ENCODE measurements at regions not wholly inside any gene's neighbourhood (a gene's known extent, or its start where the extent isn't known, plus 50 kb on each side); places are given as distances from the start of the nearest gene placed in this dataset.

- ATAC-seq = no peak
- 69% methylated on average over 2 of the region's 2 CpGs for WGBS (ENCODE audit: low lambda C conversion rate)
Observed at GRCh38 chr17:53765129-53765528, 57.6 kb upstream of the KIF2B start.

More at GRCh38 chr17:53765129-53765528, 57.6 kb upstream of the KIF2B start:
- POLR2A ChIA-PET = no interaction called here
- FAIRE-seq (no peak), DNase-seq (ENCODE audit: low spot score) (no peak)
- H4K20me1 ChIP-seq (ENCODE audit: insufficient read depth, low read length) = no peaks in the 10 kb centered on the region
- no peak overlapping the region for H3K27ac ChIP-seq (ENCODE audit: extremely low read length, insufficient read depth, low read length)
- no peaks in the 10 kb centered on the region for H3K79me2 ChIP-seq (ENCODE audit: insufficient read depth, low read length)
- no peak overlapping the region for H3K9ac ChIP-seq (ENCODE audit: insufficient read depth, low read depth, low read length)
- CTCF ChIA-PET (ENCODE audit: low intra/inter-chr PET ratio, low total read pairs) = no interaction called here
- H3K9me3 ChIP-seq (ENCODE audit: low read length) = peaks cover 71% of the 10 kb centered on the region
- no TSS peak for BruUV-seq (replicated peaks)
- in situ Hi-C loops (cut with HindIII; ENCODE audit: extremely low pct_ligation_motif_present, low pct_unique_long_range_greater_than_20kb) (no loop called here), intact Hi-C loops (cut with micrococcal nuclease; ENCODE audit: unreplicated experiment) (no loop called here)
- no peaks in the 10 kb centered on the region for H3K36me3 ChIP-seq (replicated peaks in 1 of 2; ENCODE audit: control insufficient read depth in 1 of 2, insufficient read depth in 2 of 2, low read length in 2 of 2)
- no peaks in the 10 kb centered on the region for H3K27me3 ChIP-seq (ENCODE audit: control insufficient read depth in 1 of 2, insufficient read depth in 2 of 2, low read length in 2 of 2)
- H3K4me2 ChIP-seq (ENCODE audit: low read depth, low read length) = no peak overlapping the region
- no peak for TF ChIP-seq ZNF75D (CRISPR knock-in tag; IDR thresholded peaks at IDR 0.05; ENCODE audit: borderline replicate concordance)
- TF ChIP-seq ZBTB8A (CRISPR knock-in tag; IDR thresholded peaks at IDR 0.05; ENCODE audit: borderline replicate concordance, low read depth) = no peak
- no peak for TF ChIP-seq CBX1 (IDR thresholded peaks at IDR 0.05; ENCODE audit: low read depth)
- TF ChIP-seq FOXC1 (CRISPR knock-in tag; IDR thresholded peaks at IDR 0.05; ENCODE audit: borderline replicate concordance) = no peak
- TF ChIP-seq ZNF496 (CRISPR knock-in tag; IDR thresholded peaks at IDR 0.05; ENCODE audit: insufficient replicate concordance) = no peak
- TF ChIP-seq, protein P1, sequence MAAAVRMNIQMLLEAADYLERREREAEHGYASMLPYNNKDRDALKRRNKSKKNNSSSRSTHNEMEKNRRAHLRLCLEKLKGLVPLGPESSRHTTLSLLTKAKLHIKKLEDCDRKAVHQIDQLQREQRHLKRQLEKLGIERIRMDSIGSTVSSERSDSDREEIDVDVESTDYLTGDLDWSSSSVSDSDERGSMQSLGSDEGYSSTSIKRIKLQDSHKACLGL (CRISPR knock-in tag; IDR thresholded peaks at IDR 0.05) = no peak
- TF ChIP-seq, protein P2, sequence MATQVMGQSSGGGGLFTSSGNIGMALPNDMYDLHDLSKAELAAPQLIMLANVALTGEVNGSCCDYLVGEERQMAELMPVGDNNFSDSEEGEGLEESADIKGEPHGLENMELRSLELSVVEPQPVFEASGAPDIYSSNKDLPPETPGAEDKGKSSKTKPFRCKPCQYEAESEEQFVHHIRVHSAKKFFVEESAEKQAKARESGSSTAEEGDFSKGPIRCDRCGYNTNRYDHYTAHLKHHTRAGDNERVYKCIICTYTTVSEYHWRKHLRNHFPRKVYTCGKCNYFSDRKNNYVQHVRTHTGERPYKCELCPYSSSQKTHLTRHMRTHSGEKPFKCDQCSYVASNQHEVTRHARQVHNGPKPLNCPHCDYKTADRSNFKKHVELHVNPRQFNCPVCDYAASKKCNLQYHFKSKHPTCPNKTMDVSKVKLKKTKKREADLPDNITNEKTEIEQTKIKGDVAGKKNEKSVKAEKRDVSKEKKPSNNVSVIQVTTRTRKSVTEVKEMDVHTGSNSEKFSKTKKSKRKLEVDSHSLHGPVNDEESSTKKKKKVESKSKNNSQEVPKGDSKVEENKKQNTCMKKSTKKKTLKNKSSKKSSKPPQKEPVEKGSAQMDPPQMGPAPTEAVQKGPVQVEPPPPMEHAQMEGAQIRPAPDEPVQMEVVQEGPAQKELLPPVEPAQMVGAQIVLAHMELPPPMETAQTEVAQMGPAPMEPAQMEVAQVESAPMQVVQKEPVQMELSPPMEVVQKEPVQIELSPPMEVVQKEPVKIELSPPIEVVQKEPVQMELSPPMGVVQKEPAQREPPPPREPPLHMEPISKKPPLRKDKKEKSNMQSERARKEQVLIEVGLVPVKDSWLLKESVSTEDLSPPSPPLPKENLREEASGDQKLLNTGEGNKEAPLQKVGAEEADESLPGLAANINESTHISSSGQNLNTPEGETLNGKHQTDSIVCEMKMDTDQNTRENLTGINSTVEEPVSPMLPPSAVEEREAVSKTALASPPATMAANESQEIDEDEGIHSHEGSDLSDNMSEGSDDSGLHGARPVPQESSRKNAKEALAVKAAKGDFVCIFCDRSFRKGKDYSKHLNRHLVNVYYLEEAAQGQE (IDR thresholded peaks at IDR 0.05; ENCODE audit: borderline replicate concordance in 1 of 2, low read depth in 1 of 2, low read length in 2 of 2) = no peak
- TF ChIP-seq ZNF660 (CRISPR knock-in tag; IDR thresholded peaks at IDR 0.05; ENCODE audit: borderline replicate concordance, low read depth) = no peak
- no peak for TF ChIP-seq HNRNPH1 (optimal IDR thresholded peaks at IDR 0.05; ENCODE audit: low read depth, low read length)
- TF ChIP-seq, protein P3, sequence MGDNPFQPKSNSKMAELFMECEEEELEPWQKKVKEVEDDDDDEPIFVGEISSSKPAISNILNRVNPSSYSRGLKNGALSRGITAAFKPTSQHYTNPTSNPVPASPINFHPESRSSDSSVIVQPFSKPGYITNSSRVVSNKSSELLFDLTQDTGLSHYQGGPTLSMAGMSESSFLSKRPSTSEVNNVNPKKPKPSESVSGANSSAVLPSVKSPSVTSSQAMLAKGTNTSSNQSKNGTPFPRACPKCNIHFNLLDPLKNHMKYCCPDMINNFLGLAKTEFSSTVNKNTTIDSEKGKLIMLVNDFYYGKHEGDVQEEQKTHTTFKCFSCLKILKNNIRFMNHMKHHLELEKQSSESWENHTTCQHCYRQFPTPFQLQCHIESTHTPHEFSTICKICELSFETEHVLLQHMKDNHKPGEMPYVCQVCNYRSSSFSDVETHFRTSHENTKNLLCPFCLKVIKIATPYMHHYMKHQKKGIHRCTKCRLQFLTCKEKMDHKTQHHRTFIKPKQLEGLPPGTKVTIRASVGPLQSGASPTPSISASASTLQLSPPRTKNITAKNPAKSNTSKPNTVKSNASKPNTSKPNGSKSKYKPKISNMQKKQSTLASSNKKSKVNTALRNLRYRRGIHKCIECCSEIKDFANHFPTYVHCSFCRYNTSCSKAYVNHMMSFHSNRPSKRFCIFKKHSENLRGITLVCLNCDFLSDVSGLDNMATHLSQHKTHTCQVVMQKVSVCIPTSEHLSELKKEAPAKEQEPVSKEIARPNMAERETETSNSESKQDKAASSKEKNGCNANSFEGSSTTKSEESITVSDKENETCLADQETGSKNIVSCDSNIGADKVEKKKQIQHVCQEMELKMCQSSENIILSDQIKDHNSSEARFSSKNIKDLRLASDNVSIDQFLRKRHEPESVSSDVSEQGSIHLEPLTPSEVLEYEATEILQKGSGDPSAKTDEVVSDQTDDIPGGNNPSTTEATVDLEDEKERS (CRISPR knock-in tag; IDR thresholded peaks at IDR 0.05) = no peak
- no peak for TF ChIP-seq NR1H2 (CRISPR knock-in tag; IDR thresholded peaks at IDR 0.05; ENCODE audit: borderline replicate concordance, low read depth)
- no peak for TF ChIP-seq ZBTB21 (CRISPR knock-in tag; IDR thresholded peaks at IDR 0.05)
- no peak for TF ChIP-seq MED1 (CRISPR knock-in tag; IDR thresholded peaks at IDR 0.05)
- no peak for TF ChIP-seq ZNF354B (CRISPR knock-in tag; IDR thresholded peaks at IDR 0.05)
- TF ChIP-seq ASH2L (IDR thresholded peaks at IDR 0.05; ENCODE audit: insufficient read length, low read depth, low read length) = no peak
- no peak for TF ChIP-seq ZNF264 (CRISPR knock-in tag; IDR thresholded peaks at IDR 0.05)
- TF ChIP-seq, protein P4, sequence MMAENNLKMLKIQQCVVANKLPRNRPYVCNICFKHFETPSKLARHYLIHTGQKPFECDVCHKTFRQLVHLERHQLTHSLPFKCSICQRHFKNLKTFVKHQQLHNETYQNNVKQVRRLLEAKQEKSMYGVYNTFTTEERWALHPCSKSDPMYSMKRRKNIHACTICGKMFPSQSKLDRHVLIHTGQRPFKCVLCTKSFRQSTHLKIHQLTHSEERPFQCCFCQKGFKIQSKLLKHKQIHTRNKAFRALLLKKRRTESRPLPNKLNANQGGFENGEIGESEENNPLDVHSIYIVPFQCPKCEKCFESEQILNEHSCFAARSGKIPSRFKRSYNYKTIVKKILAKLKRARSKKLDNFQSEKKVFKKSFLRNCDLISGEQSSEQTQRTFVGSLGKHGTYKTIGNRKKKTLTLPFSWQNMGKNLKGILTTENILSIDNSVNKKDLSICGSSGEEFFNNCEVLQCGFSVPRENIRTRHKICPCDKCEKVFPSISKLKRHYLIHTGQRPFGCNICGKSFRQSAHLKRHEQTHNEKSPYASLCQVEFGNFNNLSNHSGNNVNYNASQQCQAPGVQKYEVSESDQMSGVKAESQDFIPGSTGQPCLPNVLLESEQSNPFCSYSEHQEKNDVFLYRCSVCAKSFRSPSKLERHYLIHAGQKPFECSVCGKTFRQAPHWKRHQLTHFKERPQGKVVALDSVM (CRISPR knock-in tag; IDR thresholded peaks at IDR 0.05) = no peak
- no peaks in the 10 kb centered on the region for H3K4me1 ChIP-seq (ENCODE audit: insufficient read depth, low read length)
- H3K4me3 ChIP-seq (replicated peaks in 1 of 3; ENCODE audit: insufficient read depth in 1 of 3, low read depth in 2 of 3, low read length in 3 of 3) = no peak overlapping the region
- no peak overlapping the region for H2AFZ ChIP-seq (ENCODE audit: low read length)

Measured in HepG2 (cell line).